ENCODE measurements at regions not wholly inside any gene's neighbourhood (a gene's known extent, or its start where the extent isn't known, plus 50 kb on each side); places are given as distances from the start of the nearest gene placed in this dataset.
"Not testable (repeated sequence)": the region's sequence is repeated elsewhere in the genome, so short reads cannot be mapped to it uniquely, and the experiment has no call there.

GRCh38 chr14:25699981-25700380 lies 650.0 kb upstream of the STXBP6 start:
- Mint-ChIP-seq H3K9me3 (peaks cover 11% of the 10 kb centered on the region), H3K36me3 (peaks cover 1% of the 10 kb centered on the region), H3K4me3 (no peak overlapping the region), H3K27me3 (no peaks in the 10 kb centered on the region), H3K27ac (no peak overlapping the region), H3K4me1 (no peaks in the 10 kb centered on the region)

- no peak overlapping the region for H3K4me3 Mint-ChIP-seq
- H3K27me3 Mint-ChIP-seq, result no peaks in the 10 kb centered on the region
- peaks cover 13% of the 10 kb centered on the region for H3K9me3 Mint-ChIP-seq
- H3K36me3 Mint-ChIP-seq, result no peaks in the 10 kb centered on the region
- no peaks in the 10 kb centered on the region for H3K4me1 Mint-ChIP-seq
- H3K27ac Mint-ChIP-seq, result no peak overlapping the region
Measured at GRCh38 chr14:25698111-25698510, 648.2 kb upstream of the STXBP6 start.

GRCh38 chr14:25696176-25696575 lies 646.2 kb upstream of the STXBP6 start:
- Mint-ChIP-seq H3K4me1 (no peaks in the 10 kb centered on the region), H3K4me3 (no peak overlapping the region), H3K36me3 (no peaks in the 10 kb centered on the region), H3K27me3 (no peaks in the 10 kb centered on the region), H3K27ac (no peak overlapping the region), H3K9me3 (peaks cover 13% of the 10 kb centered on the region)

GRCh38 chr14:25685004-25685403 lies 635.1 kb upstream of the STXBP6 start:
- Mint-ChIP-seq H3K27me3 (no peaks in the 10 kb centered on the region), H3K4me1 (no peaks in the 10 kb centered on the region), H3K4me3 (no peak overlapping the region)

DNA sequence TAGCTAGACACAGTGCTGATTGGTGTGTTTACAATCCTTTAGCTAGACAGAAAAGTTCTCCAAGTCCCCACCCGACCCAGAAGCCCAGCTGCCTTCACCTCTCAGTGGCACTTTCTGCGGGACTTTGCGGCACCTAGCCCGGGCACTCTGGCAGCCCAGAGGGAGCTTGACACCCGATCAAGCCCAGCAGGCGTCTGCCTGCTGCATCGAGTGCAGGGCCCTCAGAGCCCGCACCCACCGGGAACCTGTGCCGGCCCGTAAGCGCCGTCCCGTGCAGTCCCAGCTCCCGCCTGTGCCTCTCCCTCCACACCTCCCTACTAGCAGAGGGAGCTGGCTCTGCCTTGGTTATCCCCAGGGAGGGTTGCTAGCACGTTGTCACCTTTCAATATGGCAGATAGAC lies 631.0 kb upstream of the STXBP6 start:
- no peak overlapping the region for H3K27ac Mint-ChIP-seq
- H3K36me3 Mint-ChIP-seq, result no peaks in the 10 kb centered on the region
- no peaks in the 10 kb centered on the region for H3K4me1 Mint-ChIP-seq
- H3K4me3 Mint-ChIP-seq, result no peak overlapping the region
- no peaks in the 10 kb centered on the region for H3K27me3 Mint-ChIP-seq
- H3K9me3 Mint-ChIP-seq, result peaks cover 4% of the 10 kb centered on the region

More at GRCh38 chr14:25685004-25685403, 635.1 kb upstream of the STXBP6 start:
- Mint-ChIP-seq H3K9me3 (no peaks in the 10 kb centered on the region), H3K36me3 (no peaks in the 10 kb centered on the region), H3K27ac (no peak overlapping the region)

GRCh38 chr14:25680511-25680910 lies 630.6 kb upstream of the STXBP6 start:
- H3K27me3 Mint-ChIP-seq, H3K36me3 Mint-ChIP-seq, H3K9me3 Mint-ChIP-seq, H3K4me1 Mint-ChIP-seq, H3K27ac Mint-ChIP-seq, H3K4me3 Mint-ChIP-seq: not testable (repeated sequence)

DNA sequence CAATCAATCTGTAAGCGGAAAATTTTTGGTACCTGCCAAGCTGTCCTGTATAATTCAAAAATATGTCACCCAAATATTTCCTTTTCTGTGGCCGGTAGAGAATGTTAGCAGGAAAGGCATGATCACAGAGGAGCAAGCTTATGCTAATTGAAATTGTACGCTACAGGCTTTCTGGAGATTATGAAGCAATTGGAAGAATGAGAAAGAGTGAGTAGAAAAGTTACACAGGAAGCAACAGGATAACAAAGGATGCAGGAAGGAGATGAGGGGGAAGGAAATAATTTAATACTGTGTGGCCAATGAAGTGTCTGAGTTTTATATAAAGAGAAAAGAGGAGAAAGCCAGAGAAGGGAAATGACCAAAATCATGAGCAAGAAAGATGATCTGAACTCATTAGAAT lies 627.2 kb upstream of the STXBP6 start:
- Mint-ChIP-seq H3K4me1 (no peaks in the 10 kb centered on the region), H3K4me3 (no peak overlapping the region), H3K27me3 (no peaks in the 10 kb centered on the region), H3K36me3 (no peaks in the 10 kb centered on the region), H3K27ac (no peak overlapping the region), H3K9me3 (peaks cover 8% of the 10 kb centered on the region)

DNA sequence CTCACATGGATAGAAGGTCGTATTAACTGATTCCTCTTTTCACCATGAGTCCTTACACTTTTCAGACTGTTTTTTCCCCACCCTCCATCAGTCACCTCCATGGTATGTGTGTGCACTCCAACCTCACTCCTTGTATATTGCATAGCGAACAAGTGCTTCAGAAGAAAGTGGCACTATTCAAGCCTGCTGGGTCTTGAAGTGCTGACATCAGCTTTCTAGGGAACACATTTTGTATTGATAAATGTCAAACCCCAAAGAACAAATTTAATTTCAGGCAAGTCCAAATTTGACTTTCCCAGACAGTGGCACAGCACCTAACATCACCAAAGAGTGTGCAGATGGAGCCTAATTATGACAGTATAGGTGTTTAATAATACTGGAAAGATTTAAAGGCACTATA lies 617.4 kb upstream of the STXBP6 start:
- no peaks in the 10 kb centered on the region for H3K4me1 Mint-ChIP-seq
- no peaks in the 10 kb centered on the region for H3K36me3 Mint-ChIP-seq
- H3K4me3 Mint-ChIP-seq, result no peak overlapping the region
- no peak overlapping the region for H3K27ac Mint-ChIP-seq
- H3K9me3 Mint-ChIP-seq, result no peaks in the 10 kb centered on the region
- no peaks in the 10 kb centered on the region for H3K27me3 Mint-ChIP-seq

GRCh38 chr14:25666877-25667276 lies 616.9 kb upstream of the STXBP6 start:
- no peaks in the 10 kb centered on the region for H3K27me3 Mint-ChIP-seq
- no peaks in the 10 kb centered on the region for H3K9me3 Mint-ChIP-seq
- no peak overlapping the region for H3K4me3 Mint-ChIP-seq
- H3K36me3 Mint-ChIP-seq, result no peaks in the 10 kb centered on the region
- H3K27ac Mint-ChIP-seq, result no peak overlapping the region
- H3K4me1 Mint-ChIP-seq, result no peaks in the 10 kb centered on the region

GRCh38 chr14:25658988-25659387 lies 609.0 kb upstream of the STXBP6 start:
- H3K4me3 Mint-ChIP-seq, result no peak overlapping the region
- H3K9me3 Mint-ChIP-seq, result peaks cover 6% of the 10 kb centered on the region
- H3K36me3 Mint-ChIP-seq, result no peaks in the 10 kb centered on the region
- H3K27ac Mint-ChIP-seq, result no peak overlapping the region
- H3K4me1 Mint-ChIP-seq, result no peaks in the 10 kb centered on the region
- no peaks in the 10 kb centered on the region for H3K27me3 Mint-ChIP-seq

DNA sequence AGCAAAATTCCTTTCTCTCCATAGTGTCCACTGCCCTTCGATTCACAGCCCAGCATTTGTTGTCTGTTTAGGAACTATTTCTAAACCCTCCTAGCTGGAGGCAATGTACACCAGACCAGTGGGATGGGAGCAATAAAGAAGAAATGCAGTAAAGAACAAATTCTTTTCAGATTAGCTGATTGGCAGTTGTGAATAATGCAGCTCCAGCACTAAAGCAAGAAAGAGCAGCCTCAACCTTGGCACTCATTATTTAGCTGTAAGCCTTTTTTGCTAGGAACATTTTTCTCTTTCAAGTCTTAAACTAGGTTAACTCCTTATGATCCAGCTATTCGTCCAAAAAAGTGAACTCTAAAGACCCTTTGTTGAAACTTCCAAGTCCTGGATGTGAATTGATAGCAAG lies 580.5 kb upstream of the STXBP6 start:
- H3K27me3 Mint-ChIP-seq, result no peaks in the 10 kb centered on the region
- no peaks in the 10 kb centered on the region for H3K36me3 Mint-ChIP-seq
- H3K9me3 Mint-ChIP-seq, result peaks cover 13% of the 10 kb centered on the region
- H3K27ac Mint-ChIP-seq, result no peak overlapping the region
- H3K4me3 Mint-ChIP-seq, result no peak overlapping the region
- H3K4me1 Mint-ChIP-seq, result no peaks in the 10 kb centered on the region

DNA sequence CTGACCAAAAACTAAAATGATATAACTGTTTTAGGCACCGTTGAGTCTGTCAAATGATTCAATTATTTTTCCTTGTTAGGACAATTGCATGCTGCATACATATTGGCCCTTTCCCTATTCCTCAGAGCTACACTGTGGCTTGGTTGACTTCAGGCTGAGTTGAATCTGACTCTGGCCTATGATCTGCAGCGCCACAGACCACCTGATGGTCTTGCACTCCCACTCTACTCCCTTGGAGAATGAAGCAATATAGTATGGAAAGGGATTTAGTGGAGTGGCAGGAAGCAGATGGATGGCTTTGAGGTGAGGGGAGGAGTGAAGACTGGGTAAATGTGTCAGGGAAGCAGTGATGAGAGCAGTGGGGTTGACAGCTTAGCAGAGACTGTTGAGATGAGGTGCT lies 579.0 kb upstream of the STXBP6 start:
- H3K27ac Mint-ChIP-seq, result no peak overlapping the region
- H3K4me3 Mint-ChIP-seq, result no peak overlapping the region
- no peaks in the 10 kb centered on the region for H3K27me3 Mint-ChIP-seq
- no peaks in the 10 kb centered on the region for H3K4me1 Mint-ChIP-seq
- H3K9me3 Mint-ChIP-seq, result peaks cover 15% of the 10 kb centered on the region
- H3K36me3 Mint-ChIP-seq, result no peaks in the 10 kb centered on the region

DNA sequence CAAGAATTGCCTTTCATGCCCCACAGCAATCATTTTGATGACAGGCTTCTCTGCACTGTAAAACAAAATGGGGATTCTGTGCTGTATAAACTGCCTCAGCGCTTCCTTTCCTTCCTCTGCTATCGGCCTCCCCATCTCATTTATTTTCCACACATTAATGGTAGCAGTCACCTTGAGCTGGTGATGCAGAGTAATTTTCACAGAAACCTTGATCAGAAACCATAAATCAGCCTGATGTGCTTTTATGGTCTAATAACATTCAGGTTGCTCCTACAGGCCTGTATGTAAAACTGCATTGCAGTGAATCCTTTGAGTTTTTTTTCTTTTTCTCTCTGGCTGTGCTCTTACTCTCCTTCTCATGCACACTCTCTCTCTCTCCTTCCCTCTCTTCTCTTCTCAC lies 578.4 kb upstream of the STXBP6 start:
- H3K4me1 Mint-ChIP-seq, result no peaks in the 10 kb centered on the region
- no peak overlapping the region for H3K27ac Mint-ChIP-seq
- peaks cover 15% of the 10 kb centered on the region for H3K9me3 Mint-ChIP-seq
- no peaks in the 10 kb centered on the region for H3K27me3 Mint-ChIP-seq
- H3K36me3 Mint-ChIP-seq, result no peaks in the 10 kb centered on the region
- no peak overlapping the region for H3K4me3 Mint-ChIP-seq

DNA sequence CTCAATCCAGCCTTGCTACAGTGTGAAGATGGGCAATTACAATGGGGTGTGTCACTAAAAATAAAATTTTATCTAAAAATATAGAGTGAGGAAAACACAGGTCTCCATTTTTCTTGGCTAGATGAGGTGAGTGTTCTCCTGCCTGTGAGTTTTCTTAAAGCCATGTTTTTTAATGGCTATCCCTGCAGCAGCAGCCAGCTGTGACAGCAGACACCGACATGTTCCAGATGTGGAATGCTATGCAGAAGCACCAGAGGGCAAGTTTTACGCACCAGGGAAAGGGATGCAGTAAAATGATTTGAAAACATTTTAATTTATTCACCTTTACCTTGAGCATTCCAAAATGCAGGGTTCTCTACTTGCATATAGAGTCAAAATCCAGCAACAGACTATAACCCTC lies 577.0 kb upstream of the STXBP6 start:
- H3K27me3 Mint-ChIP-seq, result no peaks in the 10 kb centered on the region
- peaks cover 10% of the 10 kb centered on the region for H3K9me3 Mint-ChIP-seq
- no peaks in the 10 kb centered on the region for H3K36me3 Mint-ChIP-seq
- H3K4me1 Mint-ChIP-seq, result no peaks in the 10 kb centered on the region
- H3K27ac Mint-ChIP-seq, result no peak overlapping the region
- H3K4me3 Mint-ChIP-seq, result no peak overlapping the region

DNA sequence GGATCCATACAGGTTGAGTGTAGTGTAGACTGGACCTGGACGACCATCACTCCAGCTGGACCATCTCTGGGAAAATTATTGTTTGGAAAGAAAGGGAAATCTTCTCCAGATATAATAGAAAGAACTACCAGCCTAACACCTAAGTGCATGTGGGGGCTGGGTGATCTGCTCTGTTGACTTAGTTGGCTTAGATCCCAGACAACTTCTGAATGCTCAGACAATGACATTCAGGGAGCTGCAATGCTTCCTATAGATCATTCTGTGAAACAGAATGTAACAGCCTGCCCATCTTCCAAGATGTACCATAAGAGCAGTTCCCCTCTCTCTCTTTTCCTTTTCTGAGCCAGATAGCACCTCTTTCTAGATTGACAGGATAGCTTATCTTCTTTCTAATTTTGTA lies 572.8 kb upstream of the STXBP6 start:
- Mint-ChIP-seq H3K9me3 (peaks cover 16% of the 10 kb centered on the region), H3K4me1 (no peaks in the 10 kb centered on the region)

GRCh38 chr14:25620515-25620914 lies 570.6 kb upstream of the STXBP6 start:
- Mint-ChIP-seq H3K27ac (no peak overlapping the region), H3K9me3 (peaks cover 27% of the 10 kb centered on the region), H3K4me1 (no peaks in the 10 kb centered on the region), H3K36me3 (no peaks in the 10 kb centered on the region), H3K27me3 (no peaks in the 10 kb centered on the region), H3K4me3 (no peak overlapping the region)

More for the DNA sequence above, 572.8 kb upstream of the STXBP6 start:
- H3K27ac Mint-ChIP-seq, result no peak overlapping the region
- H3K36me3 Mint-ChIP-seq, result no peaks in the 10 kb centered on the region
- H3K4me3 Mint-ChIP-seq, result no peak overlapping the region
- H3K27me3 Mint-ChIP-seq, result no peaks in the 10 kb centered on the region

- no peaks in the 10 kb centered on the region for H3K36me3 Mint-ChIP-seq
- no peaks in the 10 kb centered on the region for H3K4me1 Mint-ChIP-seq
- H3K9me3 Mint-ChIP-seq, result peaks cover 35% of the 10 kb centered on the region
- no peaks in the 10 kb centered on the region for H3K27me3 Mint-ChIP-seq
- no peak overlapping the region for H3K4me3 Mint-ChIP-seq
- no peak overlapping the region for H3K27ac Mint-ChIP-seq
Measured at GRCh38 chr14:25615174-25615573, 565.2 kb upstream of the STXBP6 start.

Measured in activated naive CD4-positive, alpha-beta T cell treated with anti-CD3 and anti-CD28 coated beads, Interleukin-2, amount 50 U/mL, for 24 hours (primary cell).